SK-N-SH treated with all-trans-retinoic acid at 6 μM for 48 hours (cell line): ENCODE measurements at regions not wholly inside any gene's neighbourhood (a gene's known extent, or its start where the extent isn't known, plus 50 kb on each side); places are given as distances from the start of the nearest gene placed in this dataset.

Experiments
- ATAC-seq: fragments of 200-7000 bp; cut with Tn5 transposase; 3 replicates; pipeline ENCODE4 v1.9.1; 2020; ENCODE audit warnings: mild to moderate bottlenecking, moderate library complexity
- ARNTL ChIP-seq: fragments of 450-650 bp; formaldehyde crosslinking; IDR thresholded peaks from 2 replicates; pipeline ENCODE4 v1.5.0; 2020; ENCODE audit warnings: low read depth, mild to moderate bottlenecking, moderate library complexity, borderline replicate concordance
- BACH2 ChIP-seq: fragments of 250-450 bp; sonication (Bioruptor Pico); IDR thresholded peaks from 2 replicates; pipeline ENCODE4 v1.9.0; 2021; ENCODE audit warnings: mild to moderate bottlenecking, borderline replicate concordance
- CSDC2 ChIP-seq: fragments of 250-450 bp; sonication (Bioruptor Pico); IDR thresholded peaks from 2 replicates; pipeline ENCODE4 v1.5.0; 2020; ENCODE audit warnings: mild to moderate bottlenecking, moderate library complexity
- GLIS3 ChIP-seq: fragments of 250-450 bp; sonication (Bioruptor Pico); IDR thresholded peaks from 2 replicates; pipeline ENCODE4 v1.5.0; 2020; ENCODE audit warnings: mild to moderate bottlenecking, moderate library complexity
- ISL1 ChIP-seq: fragments of 250-450 bp; sonication (Bioruptor Pico); IDR thresholded peaks from 2 replicates; pipeline ENCODE4 v2.1.2; 2022; ENCODE audit warnings: mild to moderate bottlenecking, moderate library complexity
- PPARA ChIP-seq: fragments of 250-450 bp; sonication (Bioruptor Pico); IDR thresholded peaks from 2 replicates; pipeline ENCODE4 v1.5.0; 2020; ENCODE audit warnings: mild to moderate bottlenecking, borderline replicate concordance
- RARB ChIP-seq: fragments of 250-450 bp; sonication (Bioruptor Pico); IDR thresholded peaks from 2 replicates; pipeline ENCODE4 v1.8.0; 2021; ENCODE audit warnings: mild to moderate bottlenecking, moderate library complexity
- TOX ChIP-seq: fragments of 250-450 bp; sonication (Bioruptor Pico); IDR thresholded peaks from 2 replicates; pipeline ENCODE4 v1.8.0; 2021; ENCODE audit warnings: mild to moderate bottlenecking, moderate library complexity, borderline replicate concordance
- ZFP3 ChIP-seq: fragments of 250-450 bp; sonication (Bioruptor Pico); IDR thresholded peaks from 2 replicates; pipeline ENCODE4 v1.5.0; 2020; ENCODE audit warnings: mild to moderate bottlenecking, moderate library complexity
- ZFP30 ChIP-seq: fragments of 450-650 bp; formaldehyde crosslinking; IDR thresholded peaks from 2 replicates; pipeline ENCODE4 v1.5.0; 2022; ENCODE audit warnings: mild to moderate bottlenecking, moderate library complexity
- ZNF565 ChIP-seq: fragments of 450-650 bp; formaldehyde crosslinking; conservative IDR thresholded peaks from 2 replicates; pipeline ENCODE4 v1.5.0; 2020; ENCODE audit warnings: low read depth, mild to moderate bottlenecking, moderate library complexity
- ZNF70 ChIP-seq: fragments of 450-650 bp; formaldehyde crosslinking; IDR thresholded peaks from 2 replicates; pipeline ENCODE4 v1.5.0; 2020; ENCODE audit warnings: mild to moderate bottlenecking, moderate library complexity
- ZNF8 ChIP-seq: fragments of 450-650 bp; formaldehyde crosslinking; IDR thresholded peaks from 2 replicates; pipeline ENCODE4 v1.5.0; 2020; ENCODE audit warnings: mild to moderate bottlenecking, moderate library complexity
- TF ChIP-seq, protein P1 (sequence below): fragments of 250-450 bp; sonication (Bioruptor Pico); IDR thresholded peaks from 2 replicates; pipeline ENCODE4 v1.5.0; 2020; ENCODE audit warnings: mild to moderate bottlenecking, moderate library complexity
- TF ChIP-seq, protein P2 (sequence below): fragments of 250-450 bp; sonication (Bioruptor Pico); IDR thresholded peaks from 2 replicates; pipeline ENCODE4 v1.8.0; 2020; ENCODE audit warnings: mild to moderate bottlenecking, moderate library complexity, borderline replicate concordance
- TF ChIP-seq, protein P3 (sequence below): fragments of 250-450 bp; sonication (Bioruptor Pico); IDR thresholded peaks from 2 replicates; pipeline ENCODE4 v1.5.1; 2021; ENCODE audit warnings: mild to moderate bottlenecking, moderate library complexity
- TF ChIP-seq, protein P4 (sequence below): fragments of 250-450 bp; sonication (Bioruptor Pico); IDR thresholded peaks from 2 replicates; pipeline ENCODE4 v1.8.0; 2021; ENCODE audit warnings: low read depth, mild to moderate bottlenecking, moderate library complexity, borderline replicate concordance
- TF ChIP-seq, protein P5 (sequence below): fragments of 250-450 bp; sonication (Bioruptor Pico); IDR thresholded peaks from 2 replicates; pipeline ENCODE4 v1.5.1; 2020; ENCODE audit warnings: low read depth, mild to moderate bottlenecking, moderate library complexity

DNA sequence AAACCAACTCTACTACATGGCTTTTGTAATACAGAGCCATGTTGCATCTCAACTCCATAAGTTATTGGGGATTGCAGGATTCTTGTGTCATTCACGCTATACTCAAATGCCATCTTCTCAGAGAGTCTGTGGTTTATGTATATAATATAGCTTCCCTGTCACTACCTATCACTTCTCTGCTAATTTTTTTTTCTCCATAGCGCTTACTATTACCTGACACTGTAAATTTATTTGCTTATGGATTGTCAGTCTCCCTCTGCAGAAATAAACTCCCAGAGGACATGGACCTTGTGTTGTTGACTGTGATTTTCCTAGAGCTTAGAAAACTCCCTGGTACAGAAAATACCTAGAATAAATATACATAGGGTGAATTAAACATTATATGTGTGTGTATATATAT, 990.5 kb downstream of the TBL1XR1 start (continued):
- TF ChIP-seq, protein P1, sequence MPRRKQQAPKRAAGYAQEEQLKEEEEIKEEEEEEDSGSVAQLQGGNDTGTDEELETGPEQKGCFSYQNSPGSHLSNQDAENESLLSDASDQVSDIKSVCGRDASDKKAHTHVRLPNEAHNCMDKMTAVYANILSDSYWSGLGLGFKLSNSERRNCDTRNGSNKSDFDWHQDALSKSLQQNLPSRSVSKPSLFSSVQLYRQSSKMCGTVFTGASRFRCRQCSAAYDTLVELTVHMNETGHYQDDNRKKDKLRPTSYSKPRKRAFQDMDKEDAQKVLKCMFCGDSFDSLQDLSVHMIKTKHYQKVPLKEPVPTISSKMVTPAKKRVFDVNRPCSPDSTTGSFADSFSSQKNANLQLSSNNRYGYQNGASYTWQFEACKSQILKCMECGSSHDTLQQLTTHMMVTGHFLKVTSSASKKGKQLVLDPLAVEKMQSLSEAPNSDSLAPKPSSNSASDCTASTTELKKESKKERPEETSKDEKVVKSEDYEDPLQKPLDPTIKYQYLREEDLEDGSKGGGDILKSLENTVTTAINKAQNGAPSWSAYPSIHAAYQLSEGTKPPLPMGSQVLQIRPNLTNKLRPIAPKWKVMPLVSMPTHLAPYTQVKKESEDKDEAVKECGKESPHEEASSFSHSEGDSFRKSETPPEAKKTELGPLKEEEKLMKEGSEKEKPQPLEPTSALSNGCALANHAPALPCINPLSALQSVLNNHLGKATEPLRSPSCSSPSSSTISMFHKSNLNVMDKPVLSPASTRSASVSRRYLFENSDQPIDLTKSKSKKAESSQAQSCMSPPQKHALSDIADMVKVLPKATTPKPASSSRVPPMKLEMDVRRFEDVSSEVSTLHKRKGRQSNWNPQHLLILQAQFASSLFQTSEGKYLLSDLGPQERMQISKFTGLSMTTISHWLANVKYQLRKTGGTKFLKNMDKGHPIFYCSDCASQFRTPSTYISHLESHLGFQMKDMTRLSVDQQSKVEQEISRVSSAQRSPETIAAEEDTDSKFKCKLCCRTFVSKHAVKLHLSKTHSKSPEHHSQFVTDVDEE (CRISPR knock-in tag): no peak

DNA sequence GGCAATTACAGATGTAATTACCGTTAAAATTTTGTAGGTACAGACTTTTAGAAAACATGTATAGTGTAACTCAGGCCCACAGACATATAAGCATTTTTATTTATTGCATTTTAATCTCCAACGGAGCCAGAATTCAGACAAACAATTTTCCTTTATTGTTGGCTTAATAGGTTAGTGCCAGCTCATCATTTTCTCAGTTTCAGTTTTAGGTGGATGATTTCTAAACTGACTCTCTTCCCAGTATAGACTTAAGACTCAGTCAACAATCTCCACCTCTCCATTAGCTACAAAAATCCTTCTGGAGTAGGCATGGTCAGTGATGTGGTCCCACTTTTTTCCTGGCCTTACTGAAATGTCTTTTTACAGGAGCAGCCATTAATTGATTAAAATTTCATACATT, 994.6 kb downstream of the TBL1XR1 start:
- TF ChIP-seq RARB (CRISPR knock-in tag) (no peak), TOX (CRISPR knock-in tag) (no peak), ZNF565 (CRISPR knock-in tag) (no peak), ZNF8 (CRISPR knock-in tag) (no peak), ZFP3 (CRISPR knock-in tag) (no peak), ISL1 (CRISPR knock-in tag) (no peak), ZFP30 (CRISPR knock-in tag) (no peak), PPARA (CRISPR knock-in tag) (no peak)
- TF ChIP-seq, protein P2, sequence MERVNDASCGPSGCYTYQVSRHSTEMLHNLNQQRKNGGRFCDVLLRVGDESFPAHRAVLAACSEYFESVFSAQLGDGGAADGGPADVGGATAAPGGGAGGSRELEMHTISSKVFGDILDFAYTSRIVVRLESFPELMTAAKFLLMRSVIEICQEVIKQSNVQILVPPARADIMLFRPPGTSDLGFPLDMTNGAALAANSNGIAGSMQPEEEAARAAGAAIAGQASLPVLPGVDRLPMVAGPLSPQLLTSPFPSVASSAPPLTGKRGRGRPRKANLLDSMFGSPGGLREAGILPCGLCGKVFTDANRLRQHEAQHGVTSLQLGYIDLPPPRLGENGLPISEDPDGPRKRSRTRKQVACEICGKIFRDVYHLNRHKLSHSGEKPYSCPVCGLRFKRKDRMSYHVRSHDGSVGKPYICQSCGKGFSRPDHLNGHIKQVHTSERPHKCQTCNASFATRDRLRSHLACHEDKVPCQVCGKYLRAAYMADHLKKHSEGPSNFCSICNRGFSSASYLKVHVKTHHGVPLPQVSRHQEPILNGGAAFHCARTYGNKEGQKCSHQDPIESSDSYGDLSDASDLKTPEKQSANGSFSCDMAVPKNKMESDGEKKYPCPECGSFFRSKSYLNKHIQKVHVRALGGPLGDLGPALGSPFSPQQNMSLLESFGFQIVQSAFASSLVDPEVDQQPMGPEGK (CRISPR knock-in tag): no peak
- TF ChIP-seq, protein P3, sequence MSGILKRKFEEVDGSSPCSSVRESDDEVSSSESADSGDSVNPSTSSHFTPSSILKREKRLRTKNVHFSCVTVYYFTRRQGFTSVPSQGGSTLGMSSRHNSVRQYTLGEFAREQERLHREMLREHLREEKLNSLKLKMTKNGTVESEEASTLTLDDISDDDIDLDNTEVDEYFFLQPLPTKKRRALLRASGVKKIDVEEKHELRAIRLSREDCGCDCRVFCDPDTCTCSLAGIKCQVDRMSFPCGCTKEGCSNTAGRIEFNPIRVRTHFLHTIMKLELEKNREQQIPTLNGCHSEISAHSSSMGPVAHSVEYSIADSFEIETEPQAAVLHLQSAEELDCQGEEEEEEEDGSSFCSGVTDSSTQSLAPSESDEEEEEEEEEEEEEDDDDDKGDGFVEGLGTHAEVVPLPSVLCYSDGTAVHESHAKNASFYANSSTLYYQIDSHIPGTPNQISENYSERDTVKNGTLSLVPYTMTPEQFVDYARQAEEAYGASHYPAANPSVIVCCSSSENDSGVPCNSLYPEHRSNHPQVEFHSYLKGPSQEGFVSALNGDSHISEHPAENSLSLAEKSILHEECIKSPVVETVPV (CRISPR knock-in tag): no peak
- TF ChIP-seq, protein P1 (CRISPR knock-in tag): no peak
- TF ChIP-seq, protein P4, sequence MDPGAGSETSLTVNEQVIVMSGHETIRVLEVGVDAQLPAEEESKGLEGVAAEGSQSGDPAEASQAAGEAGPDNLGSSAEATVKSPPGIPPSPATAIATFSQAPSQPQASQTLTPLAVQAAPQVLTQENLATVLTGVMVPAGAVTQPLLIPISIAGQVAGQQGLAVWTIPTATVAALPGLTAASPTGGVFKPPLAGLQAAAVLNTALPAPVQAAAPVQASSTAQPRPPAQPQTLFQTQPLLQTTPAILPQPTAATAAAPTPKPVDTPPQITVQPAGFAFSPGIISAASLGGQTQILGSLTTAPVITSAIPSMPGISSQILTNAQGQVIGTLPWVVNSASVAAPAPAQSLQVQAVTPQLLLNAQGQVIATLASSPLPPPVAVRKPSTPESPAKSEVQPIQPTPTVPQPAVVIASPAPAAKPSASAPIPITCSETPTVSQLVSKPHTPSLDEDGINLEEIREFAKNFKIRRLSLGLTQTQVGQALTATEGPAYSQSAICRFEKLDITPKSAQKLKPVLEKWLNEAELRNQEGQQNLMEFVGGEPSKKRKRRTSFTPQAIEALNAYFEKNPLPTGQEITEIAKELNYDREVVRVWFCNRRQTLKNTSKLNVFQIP (CRISPR knock-in tag): no peak
- no peak for ATAC-seq

DNA sequence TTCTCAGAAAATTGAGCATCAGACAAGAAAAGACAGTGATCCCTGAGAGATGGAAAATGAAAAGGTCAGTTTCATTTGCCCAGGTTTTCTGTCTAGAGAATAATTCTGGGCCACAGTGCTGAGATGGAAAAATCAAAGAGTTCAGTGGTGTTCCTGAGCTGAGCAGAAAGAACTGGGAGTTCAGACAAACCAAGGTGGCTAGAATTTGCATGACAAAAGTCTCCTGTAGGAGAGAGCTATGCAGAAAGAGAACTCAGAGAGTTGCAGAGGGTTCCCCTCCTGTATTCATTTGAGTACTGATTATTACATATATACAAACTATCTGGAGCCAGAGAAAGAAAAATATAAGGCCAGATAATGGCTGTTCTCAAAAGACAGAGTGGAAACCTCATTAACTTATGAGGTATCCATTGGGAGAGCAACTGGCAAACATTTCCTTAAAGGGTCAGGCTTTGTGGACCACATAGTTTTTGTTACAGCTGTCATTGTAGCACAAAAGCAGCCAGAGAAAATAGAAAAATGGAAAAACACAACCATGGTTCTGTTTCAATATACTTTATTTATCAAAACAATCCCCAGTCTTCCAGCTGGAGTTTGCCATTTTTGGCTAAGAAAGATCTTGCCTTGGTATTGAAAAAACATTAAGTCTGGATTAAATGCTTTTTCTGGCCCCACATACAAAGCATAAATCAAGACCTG, 1004.1 kb downstream of the TBL1XR1 start:
- TF ChIP-seq, protein P5, sequence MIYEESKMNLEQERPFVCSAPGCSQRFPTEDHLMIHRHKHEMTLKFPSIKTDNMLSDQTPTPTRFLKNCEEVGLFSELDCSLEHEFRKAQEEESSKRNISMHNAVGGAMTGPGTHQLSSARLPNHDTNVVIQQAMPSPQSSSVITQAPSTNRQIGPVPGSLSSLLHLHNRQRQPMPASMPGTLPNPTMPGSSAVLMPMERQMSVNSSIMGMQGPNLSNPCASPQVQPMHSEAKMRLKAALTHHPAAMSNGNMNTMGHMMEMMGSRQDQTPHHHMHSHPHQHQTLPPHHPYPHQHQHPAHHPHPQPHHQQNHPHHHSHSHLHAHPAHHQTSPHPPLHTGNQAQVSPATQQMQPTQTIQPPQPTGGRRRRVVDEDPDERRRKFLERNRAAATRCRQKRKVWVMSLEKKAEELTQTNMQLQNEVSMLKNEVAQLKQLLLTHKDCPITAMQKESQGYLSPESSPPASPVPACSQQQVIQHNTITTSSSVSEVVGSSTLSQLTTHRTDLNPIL (CRISPR knock-in tag): no peak
- TF ChIP-seq ZNF70 (CRISPR knock-in tag) (no peak), BACH2 (CRISPR knock-in tag) (no peak), ARNTL (no peak), ISL1 (CRISPR knock-in tag) (no peak), TOX (CRISPR knock-in tag) (no peak), GLIS3 (CRISPR knock-in tag) (no peak), RARB (CRISPR knock-in tag) (no peak), PPARA (CRISPR knock-in tag) (no peak), ZFP3 (CRISPR knock-in tag) (no peak), CSDC2 (CRISPR knock-in tag) (no peak)
- TF ChIP-seq, protein P3 (CRISPR knock-in tag): no peak
- TF ChIP-seq, protein P2 (CRISPR knock-in tag): no peak
- no peak for ATAC-seq
